ENCODE measurements at regions not wholly inside any gene's neighbourhood (a gene's known extent, or its start where the extent isn't known, plus 50 kb on each side); places are given as distances from the start of the nearest gene placed in this dataset.

GRCh38 chr14:22500525-22500924 is 88.5 kb downstream of the DAD1 start:
- Histone ChIP-seq H3K27ac (no peak overlapping the region), H3K36me3 (no peaks in the 10 kb centered on the region), H3K27me3 (no peaks in the 10 kb centered on the region), H3K4me1 (no peaks in the 10 kb centered on the region), H3K4me3 (replicated peaks in 1 of 3) (no peak overlapping the region), H3K9me3 (no peaks in the 10 kb centered on the region)
- no peak for DNase-seq
- intact Hi-C loops (cut with DNase I): no loop called here
- WGBS, 2 donors: 85 to 86% methylated on average over 2 of the region's 2 CpGs
- TF ChIP-seq, protein P1, sequence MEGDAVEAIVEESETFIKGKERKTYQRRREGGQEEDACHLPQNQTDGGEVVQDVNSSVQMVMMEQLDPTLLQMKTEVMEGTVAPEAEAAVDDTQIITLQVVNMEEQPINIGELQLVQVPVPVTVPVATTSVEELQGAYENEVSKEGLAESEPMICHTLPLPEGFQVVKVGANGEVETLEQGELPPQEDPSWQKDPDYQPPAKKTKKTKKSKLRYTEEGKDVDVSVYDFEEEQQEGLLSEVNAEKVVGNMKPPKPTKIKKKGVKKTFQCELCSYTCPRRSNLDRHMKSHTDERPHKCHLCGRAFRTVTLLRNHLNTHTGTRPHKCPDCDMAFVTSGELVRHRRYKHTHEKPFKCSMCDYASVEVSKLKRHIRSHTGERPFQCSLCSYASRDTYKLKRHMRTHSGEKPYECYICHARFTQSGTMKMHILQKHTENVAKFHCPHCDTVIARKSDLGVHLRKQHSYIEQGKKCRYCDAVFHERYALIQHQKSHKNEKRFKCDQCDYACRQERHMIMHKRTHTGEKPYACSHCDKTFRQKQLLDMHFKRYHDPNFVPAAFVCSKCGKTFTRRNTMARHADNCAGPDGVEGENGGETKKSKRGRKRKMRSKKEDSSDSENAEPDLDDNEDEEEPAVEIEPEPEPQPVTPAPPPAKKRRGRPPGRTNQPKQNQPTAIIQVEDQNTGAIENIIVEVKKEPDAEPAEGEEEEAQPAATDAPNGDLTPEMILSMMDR (IDR thresholded peaks at IDR 0.05): no peak
- TF ChIP-seq POLR2A (IDR thresholded peaks at IDR 0.05): no peak

DNA sequence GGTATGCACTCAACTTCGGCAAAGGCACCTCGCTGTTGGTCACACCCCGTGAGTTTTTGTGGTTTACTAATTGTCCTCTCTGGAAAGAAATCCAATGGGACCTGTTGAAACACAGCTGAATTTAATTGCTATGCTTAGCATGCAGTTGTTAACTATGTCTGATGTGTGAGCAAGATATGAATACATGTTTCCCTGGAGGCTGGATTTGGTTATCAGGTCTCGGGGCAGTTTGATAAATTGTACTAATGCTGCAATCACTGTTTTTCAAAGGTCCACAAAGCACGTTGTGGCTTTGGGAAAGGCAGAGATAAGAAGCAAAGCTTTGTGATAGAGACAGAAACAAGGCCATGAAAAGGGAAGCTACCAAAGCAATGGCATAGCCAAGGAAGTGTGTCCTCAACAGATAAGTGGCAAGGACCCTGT is 91.3 kb downstream of the DAD1 start:
- H3K4me1 ChIP-seq: no peaks in the 10 kb centered on the region
- no peaks in the 10 kb centered on the region for H3K36me3 ChIP-seq
- intact Hi-C loops (cut with DNase I): no loop called here
- no peaks in the 10 kb centered on the region for H3K27me3 ChIP-seq
- no peak overlapping the region for H3K27ac ChIP-seq
- 61 to 79% methylated on average over 5 of the region's 5 CpGs for WGBS, 2 donors
- TF ChIP-seq, protein P1 (IDR thresholded peaks at IDR 0.05): no peak
- TF ChIP-seq POLR2A (IDR thresholded peaks at IDR 0.05): no peak
- DNase-seq: no peak
- H3K9me3 ChIP-seq: no peaks in the 10 kb centered on the region
- no peak overlapping the region for H3K4me3 ChIP-seq (replicated peaks in 1 of 3)

GRCh38 chr14:22497144-22497423 is 91.9 kb downstream of the DAD1 start:
- Histone ChIP-seq H3K4me1 (no peaks in the 10 kb centered on the region), H3K27ac (no peak overlapping the region), H3K4me3 (replicated peaks in 1 of 3) (no peak overlapping the region), H3K36me3 (no peaks in the 10 kb centered on the region), H3K9me3 (no peaks in the 10 kb centered on the region), H3K27me3 (no peaks in the 10 kb centered on the region)
- intact Hi-C loops (cut with DNase I): no loop called here
- no peak for DNase-seq
- no peak for TF ChIP-seq POLR2A (IDR thresholded peaks at IDR 0.05)
- TF ChIP-seq, protein P1 (IDR thresholded peaks at IDR 0.05): no peak
- 88% methylated on average over 2 of the region's 2 CpGs for WGBS, 2 donors

- no peak for DNase-seq
- Histone ChIP-seq H3K9me3 (no peaks in the 10 kb centered on the region), H3K4me3 (replicated peaks in 1 of 3) (no peak overlapping the region), H3K4me1 (no peaks in the 10 kb centered on the region), H3K27ac (no peak overlapping the region), H3K36me3 (no peaks in the 10 kb centered on the region), H3K27me3 (no peaks in the 10 kb centered on the region)
- WGBS, 2 donors: 68 to 80% methylated on average over 5 of the region's 5 CpGs
- TF ChIP-seq POLR2A (IDR thresholded peaks at IDR 0.05): no peak
- TF ChIP-seq, protein P1 (IDR thresholded peaks at IDR 0.05): no peak
- intact Hi-C loops (cut with DNase I): no loop called here
Measured at GRCh38 chr14:22494486-22495135, 94.4 kb downstream of the DAD1 start.

DNA sequence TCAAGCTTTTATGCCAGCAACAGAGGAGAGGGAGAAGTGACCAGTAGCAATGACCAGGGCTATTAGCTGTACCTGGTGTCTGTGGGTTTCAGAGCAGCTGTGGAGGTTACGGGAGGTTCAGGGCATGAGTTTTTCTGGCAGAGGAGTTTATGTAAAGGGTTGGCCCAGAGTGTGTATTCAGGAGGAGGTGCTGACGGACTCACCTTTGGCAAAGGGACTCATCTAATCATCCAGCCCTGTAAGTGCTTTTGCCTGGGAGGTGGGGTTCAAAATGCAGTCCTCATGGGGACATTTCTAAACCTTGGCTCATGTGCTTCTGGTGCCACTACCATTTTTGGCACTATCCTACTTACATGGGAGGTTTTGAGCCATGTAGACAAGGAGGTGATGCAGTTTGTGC is 95.3 kb downstream of the DAD1 start:
- Histone ChIP-seq H3K36me3 (no peaks in the 10 kb centered on the region), H3K4me1 (no peaks in the 10 kb centered on the region), H3K27ac (no peak overlapping the region), H3K27me3 (no peaks in the 10 kb centered on the region), H3K9me3 (no peaks in the 10 kb centered on the region), H3K4me3 (replicated peaks in 1 of 3) (no peak overlapping the region)
- WGBS, 2 donors: 95 to 96% methylated on average over 2 of the region's 2 CpGs
- no peak for TF ChIP-seq POLR2A (IDR thresholded peaks at IDR 0.05)
- TF ChIP-seq, protein P1 (IDR thresholded peaks at IDR 0.05): no peak
- intact Hi-C loops (cut with DNase I): no loop called here
- DNase-seq: no peak
